NAMALWA (cell line): ENCODE measurements at regions not wholly inside any gene's neighbourhood (a gene's known extent, or its start where the extent isn't known, plus 50 kb on each side); places are given as distances from the start of the nearest gene placed in this dataset.
A peak's percentile ranks its signal among the peaks of the same experiment; 100 is the strongest.

Experiments
- DNase-seq: peaks from one replicate; pipeline ENCODE4 v3.0.0-alpha.2; 2015; ENCODE audit warnings: low spot score

DNA sequence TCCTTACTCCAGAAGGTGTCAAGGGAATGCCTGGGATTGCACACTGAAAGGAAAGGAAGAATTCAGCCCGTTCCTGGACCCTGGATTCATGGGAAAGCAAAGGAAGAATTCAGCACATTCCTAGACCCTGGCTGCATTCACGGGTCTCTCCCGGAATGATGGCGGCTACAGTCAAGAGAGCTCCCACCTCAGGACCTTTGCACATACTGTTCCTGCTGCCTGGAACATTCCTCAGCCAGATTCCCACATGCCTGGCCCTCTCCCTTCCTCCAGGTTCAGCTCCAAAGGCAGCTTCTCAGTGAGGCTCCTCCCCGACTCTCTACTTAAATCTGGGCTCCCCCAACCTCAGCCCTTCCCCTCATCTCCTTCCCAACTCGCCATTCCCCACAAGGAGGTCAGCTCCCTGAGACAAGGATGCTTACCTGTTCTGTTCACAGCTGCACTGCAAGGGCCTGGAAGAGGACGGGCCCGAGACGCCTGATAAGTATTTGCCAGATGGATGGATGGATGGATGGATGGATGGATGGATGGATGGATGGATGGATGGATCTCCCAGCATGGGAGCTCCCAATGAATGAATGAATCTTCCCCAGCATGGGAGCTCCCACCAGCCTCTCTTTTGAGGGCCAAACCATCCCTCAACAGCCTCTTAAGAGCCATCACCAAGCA is 77.4 kb downstream of the NCOR2 start:
- DNase-seq: no peak

DNA sequence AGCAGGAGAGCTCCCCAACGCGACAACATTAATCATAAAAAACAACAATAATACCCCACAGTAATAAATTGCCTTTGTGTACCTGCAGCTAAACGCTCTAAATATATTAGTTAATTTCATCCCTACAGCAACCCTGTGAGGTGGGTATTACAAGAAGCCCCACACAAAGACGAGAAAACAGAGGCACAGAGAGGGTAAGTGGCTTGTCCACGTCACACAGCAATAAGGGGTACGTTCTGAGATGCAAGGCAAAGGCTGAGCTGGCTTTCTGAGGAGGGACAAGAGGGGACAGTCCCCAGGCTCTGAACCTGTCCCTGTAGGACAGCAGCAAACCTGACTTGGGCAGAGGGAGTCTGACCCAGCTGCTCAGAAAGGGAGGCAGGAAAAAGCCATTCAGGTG is 78.2 kb downstream of the NCOR2 start:
- DNase-seq: no peak

DNA sequence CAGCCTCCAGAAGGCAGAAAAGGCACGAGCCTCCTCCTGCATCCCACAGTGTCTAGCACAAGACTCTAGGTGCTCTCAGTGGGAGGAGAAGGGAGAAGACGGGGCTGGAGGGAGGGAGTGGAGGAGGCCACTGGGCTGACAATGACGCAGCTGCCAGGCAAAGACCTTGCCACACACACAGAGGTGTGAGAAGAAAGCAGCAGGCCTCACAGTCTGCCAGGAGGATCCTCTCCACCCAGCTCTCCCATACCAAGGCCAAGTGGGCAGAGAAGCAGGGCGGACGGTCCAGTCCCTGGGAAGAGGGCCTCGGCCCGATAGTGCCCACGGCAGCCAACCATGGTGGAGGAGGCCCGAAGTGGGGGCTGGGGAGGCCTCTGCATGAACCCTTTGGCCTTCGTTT is 78.9 kb downstream of the NCOR2 start:
- DNase-seq: no peak

DNA sequence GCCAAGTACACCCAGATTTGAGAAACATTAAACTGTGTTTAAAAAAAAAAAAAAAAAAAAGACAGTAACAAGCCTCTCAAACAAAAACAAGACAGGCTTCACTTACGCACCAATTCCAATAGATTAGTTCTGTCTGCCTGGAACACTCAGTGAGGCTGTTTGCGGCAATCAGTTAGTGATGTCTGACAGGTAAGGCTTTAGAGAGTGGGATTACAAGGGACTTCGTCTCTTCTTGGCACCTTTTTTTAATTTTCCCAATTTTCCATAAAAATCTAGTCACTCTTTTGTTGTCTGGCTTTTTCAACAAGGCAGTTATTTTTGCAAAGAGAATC is 79.6 kb downstream of the NCOR2 start:
- DNase-seq: no peak

DNA sequence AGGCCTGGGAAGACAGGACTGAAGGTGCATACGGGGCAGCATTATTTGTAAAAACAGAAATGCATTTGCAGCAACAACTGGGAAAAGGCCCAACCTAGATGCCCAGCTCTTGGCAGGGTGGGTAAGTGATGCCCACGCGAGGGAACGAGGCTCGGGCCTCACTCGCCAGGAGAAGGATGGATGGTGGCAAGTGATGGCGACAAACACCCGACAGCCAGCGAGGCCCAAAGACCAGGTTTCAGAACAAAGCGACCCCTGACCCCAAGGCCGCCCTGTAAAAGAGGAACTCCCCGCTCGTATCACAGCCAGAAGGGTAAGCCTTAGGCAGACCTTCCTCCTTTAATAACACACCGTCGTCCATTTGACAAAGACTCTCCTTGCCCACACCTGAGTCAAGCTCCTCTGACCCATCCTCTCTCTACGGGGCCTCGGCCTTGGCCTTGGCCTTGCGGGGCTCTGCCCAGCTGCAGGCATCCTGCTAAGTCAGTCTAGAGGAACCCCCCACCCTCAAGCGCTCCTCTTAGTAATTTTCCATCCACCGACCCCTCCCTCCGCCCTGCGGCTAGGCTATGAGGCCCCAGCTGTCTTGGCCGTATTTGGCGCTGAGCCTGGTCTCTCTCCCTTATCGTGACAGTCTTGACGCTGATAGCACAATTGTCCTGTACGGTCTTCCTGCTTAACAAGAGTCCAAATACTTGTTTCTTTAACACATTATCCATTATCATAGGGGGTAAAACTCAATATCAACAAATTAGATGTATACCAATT is 80.2 kb downstream of the NCOR2 start:
- peak; percentile 60 for DNase-seq

DNA sequence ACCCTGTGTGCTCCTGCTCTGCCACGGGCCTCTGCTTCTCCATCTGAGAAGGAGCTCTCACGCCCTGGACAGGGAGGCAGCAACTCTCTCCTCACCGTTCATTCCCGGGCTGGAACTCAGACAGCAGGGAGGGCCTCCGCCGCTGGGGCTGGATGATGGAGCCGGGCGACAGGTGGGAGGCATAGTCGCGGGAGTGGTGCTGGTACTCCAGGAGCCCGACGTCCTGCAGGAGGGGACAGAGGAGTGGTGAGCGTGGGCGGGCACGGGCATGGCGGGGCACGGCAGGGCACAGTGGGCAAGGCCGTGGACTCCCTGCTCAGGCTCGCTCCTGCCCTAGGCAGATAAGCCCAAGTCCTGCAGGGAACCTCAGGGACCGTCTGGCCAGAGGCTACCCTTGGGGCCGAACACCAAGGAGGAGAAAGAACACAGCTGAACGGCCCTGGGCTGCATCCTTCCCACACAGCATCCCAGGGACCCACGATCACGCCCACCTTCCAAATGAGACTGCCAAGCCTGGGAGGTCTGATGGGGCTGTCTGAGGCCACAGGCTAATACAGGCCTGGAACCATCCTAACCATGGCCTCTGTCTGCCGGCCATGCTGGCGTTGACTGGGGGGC is 81.0 kb downstream of the NCOR2 start:
- no peak for DNase-seq

DNA sequence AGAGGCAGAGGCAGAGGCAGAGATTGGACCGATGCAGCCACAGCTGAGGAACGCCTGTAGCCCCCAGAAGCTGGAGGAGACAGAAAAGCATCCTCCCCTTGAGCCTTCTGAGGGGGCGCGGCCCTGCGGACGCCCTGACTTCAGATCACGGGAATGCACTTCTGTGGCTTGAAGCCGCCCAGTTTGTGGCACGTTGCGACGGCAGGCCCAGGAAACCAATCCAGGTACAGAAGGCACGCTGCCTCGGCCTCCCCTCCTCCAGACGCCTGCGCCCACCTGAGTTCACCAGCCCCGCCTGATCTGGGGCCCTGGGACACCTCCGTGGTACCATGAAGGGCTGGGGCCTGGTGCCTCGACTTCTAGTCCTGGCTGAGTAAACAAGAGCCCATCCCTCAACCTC is 82.0 kb downstream of the NCOR2 start:
- no peak for DNase-seq

DNA sequence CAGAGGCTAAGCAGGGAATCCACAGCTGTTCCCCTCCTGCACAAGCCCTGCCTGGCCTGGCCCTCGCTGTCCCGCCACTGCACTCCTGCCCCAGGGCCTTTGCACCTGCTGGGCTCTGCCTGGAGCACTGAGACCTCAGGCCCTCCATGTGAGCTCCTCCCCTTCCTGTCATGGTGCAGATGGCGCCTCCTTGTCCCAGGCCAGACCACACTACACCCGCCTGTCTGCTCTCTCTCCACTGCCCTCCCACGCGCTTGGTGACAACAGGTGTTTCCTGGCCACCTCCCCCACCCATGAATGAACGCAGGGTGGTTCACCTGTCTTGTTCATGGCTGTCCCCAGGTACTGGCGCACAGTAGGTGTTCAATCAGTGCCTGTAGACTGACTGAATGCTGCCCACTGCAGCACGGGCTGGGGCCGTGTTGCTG is 82.9 kb downstream of the NCOR2 start:
- DNase-seq: peak; percentile 52

DNA sequence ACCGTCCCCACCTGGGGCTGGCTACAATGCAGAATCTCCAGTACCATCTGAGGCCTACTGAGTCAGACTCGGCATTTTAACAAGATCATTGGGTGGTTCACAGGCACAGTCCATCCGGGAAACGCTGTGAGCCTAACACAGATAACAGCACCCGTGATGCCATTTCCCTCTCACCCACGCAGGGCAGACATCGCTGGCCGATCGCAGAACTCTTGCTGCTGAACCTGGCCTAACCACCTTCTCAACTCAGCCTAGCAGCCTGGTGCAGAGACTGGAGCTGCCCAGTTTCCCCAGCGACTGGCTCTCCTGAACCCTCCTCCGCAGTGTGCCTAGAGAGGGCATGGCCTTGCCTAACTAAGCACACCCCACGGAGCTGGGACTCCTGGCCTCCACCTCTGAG is 83.3 kb downstream of the NCOR2 start:
- no peak for DNase-seq

DNA sequence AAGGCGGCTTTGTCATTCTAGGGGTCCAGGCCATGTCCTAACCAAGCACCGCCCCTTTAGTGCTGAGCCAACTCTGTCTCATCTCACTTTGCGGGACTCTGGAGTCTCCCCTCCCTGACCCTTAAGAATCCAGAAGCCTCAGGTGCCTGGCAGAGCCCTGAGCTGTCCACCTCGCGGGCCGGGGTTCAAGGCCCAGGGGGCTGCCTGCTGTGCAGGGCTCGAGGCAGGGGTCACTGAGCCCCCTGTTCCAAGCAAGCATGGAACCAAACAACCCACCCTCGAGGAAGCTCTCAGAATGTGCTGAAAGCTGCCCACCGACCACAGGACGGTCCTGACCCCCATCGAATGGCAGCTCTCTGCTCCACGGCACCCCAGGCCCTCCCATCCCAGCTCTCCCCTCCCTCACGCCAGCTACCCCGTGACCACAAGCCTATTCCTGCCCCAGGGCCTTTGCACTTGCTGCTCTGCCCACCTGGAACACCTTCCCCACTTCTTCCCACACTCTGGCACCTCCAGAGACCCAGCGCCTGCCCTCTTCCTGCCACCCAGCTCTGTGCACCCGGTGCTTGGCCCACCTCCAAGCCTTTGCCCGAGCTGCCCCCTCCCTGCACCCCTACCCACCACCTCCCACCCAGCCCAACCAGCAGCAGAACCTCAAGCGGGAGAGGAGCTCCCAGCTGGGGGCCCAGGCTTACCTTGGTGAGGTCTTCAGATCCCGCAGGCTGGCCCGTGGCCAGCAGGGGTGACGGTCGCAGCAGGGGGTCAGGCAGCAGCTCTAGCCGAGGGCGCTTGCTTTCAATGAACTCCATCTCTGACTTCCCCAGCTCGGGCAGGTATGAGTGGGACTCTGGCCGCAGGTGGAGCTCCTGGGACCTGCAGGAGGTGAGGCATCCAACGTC is 84.3 kb downstream of the NCOR2 start:
- no peak for DNase-seq

DNA sequence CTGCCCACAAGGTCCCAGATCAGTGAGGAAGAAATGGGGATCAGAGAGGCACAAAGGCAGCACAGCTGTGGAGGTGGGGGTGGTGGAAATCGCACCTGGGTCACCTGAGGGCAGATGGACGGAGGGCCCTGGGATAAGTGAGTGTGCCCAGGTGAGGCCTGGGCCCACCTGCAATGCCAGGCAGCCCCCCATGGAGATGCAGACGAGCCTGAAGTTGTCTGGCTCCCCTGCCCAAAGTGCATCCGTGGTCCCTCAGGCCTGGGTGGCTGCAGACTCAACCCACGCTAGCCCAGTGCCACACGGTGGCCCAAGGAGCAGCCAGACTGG is 84.9 kb downstream of the NCOR2 start:
- no peak for DNase-seq

DNA sequence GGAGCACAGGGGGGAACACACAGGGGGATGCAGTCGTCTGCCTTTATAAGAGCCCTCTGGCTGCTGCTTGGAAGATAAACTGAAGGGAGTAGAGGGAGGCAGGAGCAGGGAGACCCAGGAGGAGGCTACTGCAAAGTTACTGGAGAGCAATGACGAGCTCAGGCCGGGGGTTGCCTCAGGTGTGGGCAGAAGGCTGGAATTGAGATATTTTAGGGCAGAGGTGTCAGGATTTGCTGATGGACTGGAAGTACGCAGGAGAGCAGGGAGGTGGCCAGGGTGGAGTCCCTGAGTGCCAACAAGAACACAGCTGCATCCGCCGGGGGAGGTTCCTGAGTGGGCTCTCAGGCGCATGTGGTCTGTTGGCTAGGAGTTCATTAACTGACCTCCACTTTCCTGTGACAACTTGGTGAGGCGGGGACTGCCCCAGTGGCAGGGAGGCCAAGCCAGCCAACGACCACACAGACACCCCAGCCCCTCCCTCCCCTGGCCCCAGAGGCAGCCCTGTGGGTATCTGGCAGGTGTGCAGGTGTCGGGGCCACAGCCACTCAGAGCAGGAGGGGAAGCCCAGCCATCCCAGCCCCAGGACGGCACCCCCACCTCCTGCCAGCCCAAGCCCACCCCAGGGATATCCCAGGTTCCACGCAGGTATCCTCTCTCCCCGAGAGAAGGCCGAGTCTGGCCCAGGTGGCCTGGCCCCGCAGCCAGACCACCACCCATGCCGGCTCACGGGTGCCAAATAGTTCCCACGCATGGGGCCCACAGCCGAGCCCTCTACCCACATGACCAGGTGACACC is 85.4 kb downstream of the NCOR2 start:
- DNase-seq: no peak

DNA sequence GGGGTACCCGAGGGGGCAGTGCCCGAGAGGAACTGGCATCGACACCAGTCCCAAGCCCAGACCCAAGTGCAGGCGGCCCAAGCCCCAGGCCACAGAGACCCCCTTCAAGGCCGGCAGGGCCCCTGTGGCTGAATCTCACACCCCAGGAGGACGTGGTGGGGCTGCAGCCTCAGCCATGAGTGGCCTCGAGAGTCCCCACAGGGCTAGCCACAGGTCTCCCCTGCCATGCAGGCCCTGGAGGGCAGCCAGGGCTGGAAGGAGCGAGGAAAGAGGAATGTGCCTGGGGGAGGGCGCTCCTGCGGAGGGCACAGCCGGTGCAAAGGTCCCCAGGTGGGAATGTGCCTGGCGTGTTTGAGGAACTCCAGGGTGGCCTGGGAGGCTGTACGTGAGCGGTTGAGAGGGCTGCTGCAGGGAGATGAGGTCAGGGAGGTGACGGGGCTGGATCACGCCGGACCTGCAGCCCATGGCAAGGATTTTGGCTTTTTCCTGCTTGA is 86.1 kb downstream of the NCOR2 start:
- DNase-seq: no peak

DNA sequence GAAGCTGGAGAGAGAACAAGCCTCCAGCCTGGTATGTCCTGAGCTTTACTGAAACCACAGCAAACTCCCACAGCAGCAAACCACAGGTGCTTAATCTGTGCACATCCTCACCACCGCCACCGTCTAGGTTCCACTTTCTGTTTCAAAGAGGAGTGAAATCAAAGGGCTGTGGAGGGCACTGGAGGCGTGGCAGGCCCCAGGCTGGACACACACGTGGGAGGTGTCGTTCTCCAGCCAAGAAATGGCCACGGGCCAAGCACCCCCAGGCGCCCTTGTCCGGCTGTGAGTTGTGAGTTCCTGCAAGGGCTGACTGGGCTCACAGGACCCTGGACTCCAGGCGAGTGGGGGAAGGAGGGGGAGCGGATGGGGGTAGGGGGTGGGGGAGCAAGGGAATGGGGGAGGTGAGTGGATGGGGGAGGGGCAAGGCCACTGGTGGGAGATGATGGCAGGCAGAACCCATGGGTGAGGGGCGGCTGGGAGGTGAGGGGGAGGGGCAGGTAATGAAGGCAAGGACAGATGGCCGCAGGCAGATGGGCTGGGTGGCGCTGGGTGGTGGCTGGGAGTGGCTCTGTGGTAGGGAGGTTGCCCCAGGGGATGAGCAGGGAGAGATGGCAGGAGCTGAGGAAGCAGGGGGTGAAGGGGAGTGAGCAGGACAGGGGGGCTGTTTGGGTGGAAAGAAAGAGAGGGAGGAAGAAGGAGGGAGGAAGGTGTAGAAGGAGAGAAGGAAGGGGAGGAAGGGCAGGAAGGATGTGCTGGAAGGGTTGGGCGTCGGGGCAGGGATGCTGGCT is 86.7 kb downstream of the NCOR2 start:
- peak; percentile 53 for DNase-seq

DNA sequence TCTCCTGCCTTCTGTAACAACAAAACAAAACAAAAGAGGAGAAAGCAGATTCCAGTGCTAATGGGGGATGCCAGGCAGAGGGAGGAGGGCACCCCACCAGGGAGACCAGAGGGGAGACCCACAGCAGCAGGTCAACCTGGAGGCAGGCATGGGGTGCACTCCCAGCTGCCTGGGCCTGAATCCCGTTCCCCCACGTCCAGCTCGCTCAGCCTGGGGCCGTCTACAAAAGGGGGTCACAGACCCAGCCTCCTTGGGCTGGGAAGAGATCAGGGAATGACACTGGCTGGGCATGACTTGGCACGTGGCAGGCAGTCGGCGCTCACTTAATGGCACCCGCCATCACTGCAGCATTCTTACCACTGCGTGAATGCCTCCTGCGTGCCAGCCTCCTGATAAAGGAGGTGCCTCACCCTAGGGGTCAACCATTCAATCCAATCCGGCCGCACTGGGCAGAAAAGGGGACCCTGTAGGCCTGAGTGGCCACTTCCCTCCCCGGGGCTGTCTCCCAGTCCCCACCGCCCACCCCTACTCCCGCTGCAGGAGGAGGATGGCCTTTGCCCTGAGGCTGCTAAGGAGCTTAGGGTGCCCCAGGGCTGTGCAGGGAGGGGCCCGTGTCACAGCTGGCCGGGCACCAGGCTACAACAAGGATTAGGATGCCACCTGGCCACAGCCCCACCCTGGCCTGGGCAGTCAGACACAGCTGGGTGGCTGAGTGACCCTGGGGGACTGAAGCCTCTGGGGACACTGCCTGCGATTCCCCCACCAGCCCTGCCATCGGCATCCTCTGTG is 87.5 kb downstream of the NCOR2 start:
- DNase-seq: no peak

DNA sequence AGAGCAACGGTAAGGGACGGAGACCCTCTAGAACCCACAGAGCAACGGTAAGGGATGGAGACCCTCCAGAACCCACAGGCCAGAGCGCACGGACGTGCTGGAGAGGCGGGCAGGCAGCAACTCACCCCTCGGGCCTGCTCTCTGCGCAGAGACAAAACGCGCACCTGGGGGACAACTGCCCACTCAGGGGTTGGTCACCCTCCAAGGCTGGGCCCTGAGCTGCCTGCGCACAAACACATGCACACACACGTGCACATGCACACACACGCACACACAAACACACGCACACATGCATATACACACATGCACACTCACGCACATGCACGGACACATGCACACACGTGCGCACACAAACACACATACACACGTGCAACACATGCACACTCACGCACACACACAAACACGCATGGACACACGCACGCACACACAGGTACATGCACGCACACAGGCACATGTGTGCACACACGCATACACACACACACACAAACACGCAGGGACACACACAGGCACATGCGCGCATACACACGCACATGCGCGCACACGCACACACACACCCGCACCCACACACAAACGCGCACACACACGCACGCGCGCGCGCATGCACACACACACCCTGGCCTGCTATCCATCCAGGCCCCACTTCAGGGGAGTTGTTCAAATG is 88.3 kb downstream of the NCOR2 start:
- no peak for DNase-seq

DNA sequence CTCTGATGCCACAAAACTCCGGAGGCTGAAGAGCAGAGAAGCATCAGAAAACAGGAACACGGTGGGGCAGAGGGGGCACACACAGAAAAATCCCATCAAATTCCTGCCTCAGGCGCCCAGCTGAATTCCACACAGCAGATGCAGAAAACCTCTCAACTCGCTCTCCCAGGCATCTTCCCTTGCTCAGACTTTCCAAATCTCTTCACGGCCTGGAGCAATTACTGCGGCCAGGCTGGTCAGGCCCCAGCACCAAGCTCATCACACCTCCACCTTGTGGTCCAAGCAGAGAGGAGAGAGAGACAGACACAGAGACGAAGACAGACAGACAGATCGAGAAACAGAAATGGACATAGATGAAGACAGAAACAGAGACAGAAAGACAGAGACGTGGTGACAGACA is 89.0 kb downstream of the NCOR2 start:
- DNase-seq: no peak

DNA sequence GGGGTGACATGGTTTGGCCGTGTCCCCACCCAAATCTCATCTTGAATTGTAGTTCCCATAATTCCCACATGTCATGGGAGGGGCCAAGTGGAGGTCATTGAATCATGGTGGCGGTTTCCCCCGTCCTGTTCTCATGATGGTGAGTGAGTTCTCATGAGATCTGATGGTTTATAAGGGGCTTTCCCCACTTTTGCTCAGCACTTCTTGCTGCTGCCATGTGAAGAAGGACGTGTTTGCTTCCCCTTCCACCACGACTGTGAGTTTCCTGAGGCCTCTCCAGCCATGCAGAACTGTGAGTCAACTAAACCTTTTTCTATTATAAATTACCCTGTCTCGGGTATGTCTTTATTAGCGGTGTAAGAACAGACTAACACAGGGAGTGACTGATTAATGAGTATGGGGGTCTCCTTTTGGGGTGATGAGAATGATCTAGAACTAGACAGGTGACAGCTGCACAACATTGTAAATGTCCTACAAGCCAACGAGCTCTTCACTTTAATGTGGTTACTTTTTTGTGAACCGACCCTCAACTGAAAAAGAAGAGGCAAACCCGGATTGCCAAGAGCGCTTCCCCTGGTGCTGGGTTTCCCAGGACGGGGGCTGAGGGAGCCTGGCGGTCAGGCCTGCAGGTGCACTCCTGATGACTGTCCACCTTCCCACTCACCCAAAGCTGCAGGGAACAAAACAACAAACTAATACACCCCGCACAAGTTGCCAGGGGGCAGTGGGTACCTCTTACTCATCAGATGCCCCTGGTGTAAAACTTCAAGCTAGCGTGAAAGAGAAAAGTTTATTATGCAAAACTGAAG is 90.1 kb downstream of the NCOR2 start:
- peak; percentile 39 for DNase-seq

DNA sequence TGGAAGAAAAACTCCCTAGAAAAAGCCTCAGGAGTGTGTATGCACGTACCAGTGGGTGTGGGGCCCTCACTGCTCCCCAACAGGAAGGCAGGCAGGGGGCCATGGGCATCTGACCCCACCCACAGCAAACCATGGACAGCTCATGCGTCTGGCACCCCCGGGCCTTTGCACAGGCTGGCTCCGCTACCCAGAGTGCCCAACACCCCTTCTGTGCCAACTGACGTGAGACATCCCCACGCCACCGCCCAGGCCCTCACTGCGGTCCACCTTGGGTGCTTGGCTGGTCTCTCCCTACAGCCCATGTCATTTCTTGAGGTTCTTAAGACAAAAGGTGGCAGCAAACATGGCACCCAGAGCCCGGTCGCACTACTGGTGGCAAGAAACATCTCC is 91.4 kb downstream of the NCOR2 start:
- DNase-seq: no peak
